ENCODE measurements at regions not wholly inside any gene's neighbourhood (a gene's known extent, or its start where the extent isn't known, plus 50 kb on each side); places are given as distances from the start of the nearest gene placed in this dataset.
"Not testable (repeated sequence)": the region's sequence is repeated elsewhere in the genome, so short reads cannot be mapped to it uniquely, and the experiment has no call there.

- H3K4me1 Mint-ChIP-seq; DNase-seq; H3K9me3 Mint-ChIP-seq (ENCODE audit: low read depth); H3K36me3 Mint-ChIP-seq (ENCODE audit: low read depth); CTCF ChIA-PET; POLR2A ChIA-PET; H3K4me3 Mint-ChIP-seq; ATAC-seq; intact Hi-C loops (cut with DNase I, micrococcal nuclease); H3K27ac Mint-ChIP-seq: not testable (repeated sequence)
- H3K27me3 Mint-ChIP-seq, result peaks cover 36% of the 10 kb centered on the region
Observed at GRCh38 chr1:147402326-147403045, 138.8 kb upstream of the BCL9 start.

- H3K27me3 Mint-ChIP-seq, result peaks cover 25% of the 10 kb centered on the region
- H3K9me3 Mint-ChIP-seq (ENCODE audit: low read depth); H3K4me1 Mint-ChIP-seq; POLR2A ChIA-PET; H3K27ac Mint-ChIP-seq; CTCF ChIA-PET; ATAC-seq; H3K4me3 Mint-ChIP-seq; H3K36me3 Mint-ChIP-seq (ENCODE audit: low read depth); DNase-seq; intact Hi-C loops (cut with DNase I, micrococcal nuclease): not testable (repeated sequence)
Observed at GRCh38 chr1:147404344-147404743, 137.0 kb upstream of the BCL9 start.

- DNase-seq, result no peak
- POLR2A ChIA-PET, result no interaction called here
- ATAC-seq, result no peak
- CTCF ChIA-PET, result interaction anchor here (0.7 to 1.1 kb wide), 3 partner anchors 19 to 52 kb away, joined by 3 to 5 read pairs (median 3); no protein-coding TSS in a partner anchor
- Mint-ChIP-seq H3K4me1 (no peaks in the 10 kb centered on the region), H3K27ac (no peak overlapping the region), H3K36me3 (ENCODE audit: low read depth) (no peaks in the 10 kb centered on the region), H3K9me3 (ENCODE audit: low read depth) (peaks cover 5% of the 10 kb centered on the region), H3K27me3 (peaks cover 5% of the 10 kb centered on the region), H3K4me3 (no peak overlapping the region)
- intact Hi-C loops (cut with DNase I, micrococcal nuclease), result no loop called here
Observed at GRCh38 chr1:147409886-147410285, 131.4 kb upstream of the BCL9 start.

GRCh38 chr1:147413110-147413605 lies 128.1 kb upstream of the BCL9 start:
- ChIA-PET POLR2A (interaction anchor here (0.6 kb wide), 1 partner anchor 1986 kb away, joined by 3 read pairs; no protein-coding TSS in a partner anchor), CTCF (interaction anchor here (0.6 to 1.0 kb wide), 3 partner anchors 23 to 124 kb away, joined by 3 to 4 read pairs (median 3); no protein-coding TSS in a partner anchor)
- intact Hi-C loops (cut with DNase I, micrococcal nuclease), result no loop called here
- Mint-ChIP-seq H3K4me3 (no peak overlapping the region), H3K9me3 (ENCODE audit: low read depth) (peaks cover 5% of the 10 kb centered on the region), H3K27ac (no peak overlapping the region), H3K4me1 (no peaks in the 10 kb centered on the region), H3K36me3 (ENCODE audit: low read depth) (no peaks in the 10 kb centered on the region), H3K27me3 (peaks cover 16% of the 10 kb centered on the region)
- ATAC-seq (no peak), DNase-seq (no peak)

DNA sequence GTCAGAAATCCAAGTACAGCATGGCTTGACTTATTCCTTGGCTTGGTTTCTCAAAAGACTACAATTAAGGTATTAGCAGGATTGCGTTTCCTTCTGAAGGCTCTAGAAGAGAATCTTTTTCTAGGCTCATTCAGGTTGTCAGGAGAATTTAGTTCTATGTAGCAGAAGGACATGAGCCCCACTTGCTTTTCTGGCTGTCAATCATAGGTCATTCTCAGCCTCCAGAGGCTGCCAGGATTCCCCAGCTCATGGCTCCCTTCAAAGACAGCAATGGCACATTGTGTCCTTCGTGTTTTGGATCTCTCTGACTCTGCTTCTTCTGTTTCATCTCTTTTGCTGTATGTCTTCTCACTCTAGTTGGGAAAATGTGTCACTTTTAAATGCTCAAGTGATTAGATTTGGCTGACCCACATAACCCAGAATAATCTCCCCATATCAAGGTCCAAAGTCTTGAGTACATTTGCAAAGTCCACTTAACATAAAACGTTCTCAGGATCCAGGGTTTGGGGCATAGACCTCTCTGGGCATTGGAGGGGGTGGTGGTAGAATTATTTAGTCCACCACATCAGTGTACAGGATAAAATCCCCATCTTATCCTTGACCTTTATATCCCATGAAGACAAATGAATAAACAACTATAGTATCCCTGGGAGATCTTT lies 126.7 kb upstream of the BCL9 start:
- H3K27me3 Mint-ChIP-seq, result peaks cover 28% of the 10 kb centered on the region
- ATAC-seq, result no peak
- no peak overlapping the region for H3K4me3 Mint-ChIP-seq
- H3K9me3 Mint-ChIP-seq (ENCODE audit: low read depth), result peaks cover 4% of the 10 kb centered on the region
- CTCF ChIA-PET, result no interaction called here
- no peaks in the 10 kb centered on the region for H3K4me1 Mint-ChIP-seq
- H3K27ac Mint-ChIP-seq, result no peak overlapping the region
- DNase-seq, result no peak
- POLR2A ChIA-PET, result no interaction called here
- H3K36me3 Mint-ChIP-seq (ENCODE audit: low read depth), result no peaks in the 10 kb centered on the region
- intact Hi-C loops (cut with DNase I, micrococcal nuclease), result no loop called here

GRCh38 chr1:147417024-147417423 lies 124.3 kb upstream of the BCL9 start:
- ChIA-PET POLR2A (no interaction called here), CTCF (no interaction called here)
- intact Hi-C loops (cut with DNase I, micrococcal nuclease), result no loop called here
- no peak for DNase-seq
- Mint-ChIP-seq H3K36me3 (ENCODE audit: low read depth) (no peaks in the 10 kb centered on the region), H3K27me3 (peaks cover 34% of the 10 kb centered on the region), H3K9me3 (ENCODE audit: low read depth) (no peaks in the 10 kb centered on the region), H3K4me1 (no peaks in the 10 kb centered on the region), H3K27ac (no peak overlapping the region), H3K4me3 (no peak overlapping the region)
- ATAC-seq, result no peak

DNA sequence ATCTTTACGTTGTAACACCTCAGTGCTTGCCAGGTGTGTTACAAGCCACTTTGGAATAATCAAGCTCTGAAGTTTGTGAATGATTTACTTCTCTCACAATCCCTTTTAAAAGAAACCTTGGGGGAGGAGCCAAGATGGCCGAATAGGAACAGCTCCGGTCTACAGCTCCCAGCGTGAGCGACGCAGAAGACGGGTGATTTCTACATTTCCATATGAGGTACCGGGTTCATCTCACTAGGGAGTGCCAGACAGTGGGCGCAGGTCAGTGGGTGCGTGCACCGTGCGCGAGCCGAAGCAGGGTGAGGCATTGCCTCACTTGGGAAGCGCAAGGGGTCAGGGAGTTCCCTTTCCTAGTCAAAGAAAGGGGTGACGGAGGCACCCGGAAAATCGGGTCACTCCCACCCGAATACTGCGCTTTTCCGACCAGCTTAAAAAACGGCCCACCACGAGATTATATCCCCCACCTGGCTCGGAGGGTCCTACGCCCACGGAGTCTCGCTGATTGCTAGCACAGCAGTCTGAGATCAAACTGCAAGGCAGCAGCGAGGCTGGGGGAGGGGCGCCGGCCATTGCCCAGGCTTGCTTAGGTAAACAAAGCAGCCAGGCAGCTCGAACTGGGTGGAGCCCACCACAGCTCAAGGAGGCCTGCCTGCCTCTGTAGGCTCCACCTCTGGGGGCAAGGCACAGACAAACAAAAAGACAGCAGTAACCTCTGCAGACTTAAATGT lies 118.0 kb upstream of the BCL9 start:
- intact Hi-C loops (cut with DNase I, micrococcal nuclease); POLR2A ChIA-PET; CTCF ChIA-PET; ATAC-seq; H3K9me3 Mint-ChIP-seq (ENCODE audit: low read depth); H3K4me1 Mint-ChIP-seq; H3K36me3 Mint-ChIP-seq (ENCODE audit: low read depth); DNase-seq; H3K4me3 Mint-ChIP-seq; H3K27ac Mint-ChIP-seq: not testable (repeated sequence)
- H3K27me3 Mint-ChIP-seq, result peaks cover 25% of the 10 kb centered on the region

DNA sequence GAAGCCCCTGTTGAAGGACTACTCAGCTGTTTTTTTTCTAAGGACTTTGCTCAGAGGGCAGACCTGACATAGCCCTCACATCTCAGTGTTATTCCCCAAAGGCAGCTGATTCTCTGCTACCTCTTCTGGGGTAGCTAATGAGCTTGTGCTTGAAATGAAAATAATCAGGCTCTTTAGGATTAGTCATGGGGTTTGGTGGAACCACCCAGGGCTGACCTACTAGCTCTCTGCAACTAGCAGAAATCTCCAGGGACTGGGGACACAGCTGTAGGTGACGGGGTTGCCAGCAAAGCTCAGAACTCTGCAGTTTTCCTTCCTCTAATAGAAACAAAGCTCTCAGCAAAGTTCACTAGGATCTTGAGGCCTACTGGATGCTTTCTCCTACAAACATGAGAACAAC lies 106.4 kb upstream of the BCL9 start:
- intact Hi-C loops (cut with DNase I, micrococcal nuclease), result no loop called here
- CTCF ChIA-PET, result no interaction called here
- H3K4me1 Mint-ChIP-seq, result no peaks in the 10 kb centered on the region
- H3K9me3 Mint-ChIP-seq (ENCODE audit: low read depth), result no peaks in the 10 kb centered on the region
- POLR2A ChIA-PET, result no interaction called here
- no peaks in the 10 kb centered on the region for H3K36me3 Mint-ChIP-seq (ENCODE audit: low read depth)
- ATAC-seq (no peak), DNase-seq (no peak)
- H3K27ac Mint-ChIP-seq, result no peak overlapping the region
- H3K27me3 Mint-ChIP-seq, result peaks cover 2% of the 10 kb centered on the region
- H3K4me3 Mint-ChIP-seq, result no peak overlapping the region

DNA sequence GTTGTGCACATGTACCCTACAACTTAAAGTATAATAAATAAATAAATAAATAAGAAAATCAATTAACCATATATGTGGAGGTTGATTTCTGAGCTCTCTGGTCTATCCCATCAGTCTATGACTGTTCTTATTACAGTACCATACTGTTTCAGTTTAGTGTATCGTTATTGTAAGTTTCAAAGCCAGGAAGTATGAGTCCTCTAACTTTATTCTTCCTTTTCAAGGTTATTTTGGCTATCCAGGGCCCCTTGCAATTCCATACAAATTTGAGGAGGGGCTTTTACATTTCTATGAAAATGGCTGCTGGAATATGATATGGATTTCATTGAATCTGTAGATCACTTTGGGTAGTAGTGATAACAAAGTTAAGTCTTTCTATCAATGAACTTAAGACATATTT lies 96.9 kb upstream of the BCL9 start:
- Mint-ChIP-seq H3K4me3 (no peak overlapping the region), H3K27ac (no peak overlapping the region), H3K36me3 (ENCODE audit: low read depth) (peaks cover 3% of the 10 kb centered on the region), H3K27me3 (peaks cover 20% of the 10 kb centered on the region), H3K9me3 (ENCODE audit: low read depth) (peaks cover 22% of the 10 kb centered on the region), H3K4me1 (no peaks in the 10 kb centered on the region)
- no peak for DNase-seq
- intact Hi-C loops (cut with DNase I, micrococcal nuclease), result no loop called here
- CTCF ChIA-PET, result no interaction called here
- no peak for ATAC-seq
- POLR2A ChIA-PET, result no interaction called here

- intact Hi-C loops (cut with DNase I, micrococcal nuclease), result no loop called here
- POLR2A ChIA-PET, result no interaction called here
- H3K27me3 Mint-ChIP-seq, result peaks cover 25% of the 10 kb centered on the region
- no peaks in the 10 kb centered on the region for H3K4me1 Mint-ChIP-seq
- H3K4me3 Mint-ChIP-seq, result no peak overlapping the region
- DNase-seq (no peak), ATAC-seq (no peak)
- no peaks in the 10 kb centered on the region for H3K9me3 Mint-ChIP-seq (ENCODE audit: low read depth)
- H3K27ac Mint-ChIP-seq, result no peak overlapping the region
- H3K36me3 Mint-ChIP-seq (ENCODE audit: low read depth), result no peaks in the 10 kb centered on the region
- CTCF ChIA-PET, result no interaction called here
Observed at GRCh38 chr1:147451628-147452027, 89.7 kb upstream of the BCL9 start.

DNA sequence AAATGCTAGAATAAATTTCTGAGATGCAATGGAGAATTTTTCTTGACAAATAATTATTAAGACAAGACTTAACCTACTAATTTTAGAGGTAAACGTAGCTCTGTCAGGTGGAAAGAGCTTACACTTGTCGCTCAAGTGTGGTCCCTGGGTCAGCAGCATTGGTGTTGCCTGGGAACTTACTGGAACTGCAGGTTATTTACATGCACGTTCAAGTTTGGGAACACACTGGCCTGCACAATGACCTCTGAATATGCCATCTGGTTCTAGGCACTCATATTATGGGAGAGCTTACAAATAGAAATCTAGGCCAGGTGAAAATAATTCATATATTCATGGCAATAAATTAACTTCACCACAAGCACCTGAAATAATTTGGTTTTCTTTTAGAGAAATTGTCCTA lies 88.5 kb upstream of the BCL9 start:
- Mint-ChIP-seq H3K4me3 (no peak overlapping the region), H3K27me3 (peaks cover 16% of the 10 kb centered on the region), H3K4me1 (no peaks in the 10 kb centered on the region), H3K9me3 (ENCODE audit: low read depth) (no peaks in the 10 kb centered on the region), H3K36me3 (ENCODE audit: low read depth) (no peaks in the 10 kb centered on the region), H3K27ac (no peak overlapping the region)
- ChIA-PET CTCF (no interaction called here), POLR2A (no interaction called here)
- intact Hi-C loops (cut with DNase I, micrococcal nuclease), result no loop called here
- ATAC-seq (no peak), DNase-seq (no peak)

DNA sequence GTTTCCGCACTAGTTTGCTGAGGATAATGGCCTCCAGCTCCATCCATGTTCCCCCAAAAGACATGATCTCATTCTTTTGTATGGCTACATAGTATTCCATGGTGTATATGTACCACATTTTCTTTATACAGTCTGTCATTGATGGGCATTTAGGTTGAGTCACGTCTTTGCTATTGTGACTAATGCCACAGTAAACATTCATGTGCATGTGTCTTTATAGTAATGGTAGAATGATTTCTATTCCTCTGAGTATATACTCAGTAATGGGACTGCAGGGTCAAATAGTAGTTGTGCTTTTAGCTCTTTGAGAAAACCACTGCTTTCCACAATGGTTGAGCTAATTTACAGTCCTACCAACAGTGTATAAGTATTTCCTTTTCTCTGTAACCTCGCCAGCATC lies 78.3 kb upstream of the BCL9 start:
- Mint-ChIP-seq H3K27me3 (peaks cover 57% of the 10 kb centered on the region), H3K36me3 (ENCODE audit: low read depth) (no peaks in the 10 kb centered on the region), H3K9me3 (ENCODE audit: low read depth) (peaks cover 16% of the 10 kb centered on the region), H3K27ac (no peak overlapping the region), H3K4me3 (no peak overlapping the region), H3K4me1 (no peaks in the 10 kb centered on the region)
- POLR2A ChIA-PET, result no interaction called here
- intact Hi-C loops (cut with DNase I, micrococcal nuclease), result no loop called here
- DNase-seq (no peak), ATAC-seq (no peak)
- CTCF ChIA-PET, result interaction anchor here (0.6 kb wide), 1 partner anchor 33 kb away, joined by 3 read pairs; no protein-coding TSS in a partner anchor
